ENCODE measurements at regions not wholly inside any gene's neighbourhood (a gene's known extent, or its start where the extent isn't known, plus 50 kb on each side); places are given as distances from the start of the nearest gene placed in this dataset.

DNA sequence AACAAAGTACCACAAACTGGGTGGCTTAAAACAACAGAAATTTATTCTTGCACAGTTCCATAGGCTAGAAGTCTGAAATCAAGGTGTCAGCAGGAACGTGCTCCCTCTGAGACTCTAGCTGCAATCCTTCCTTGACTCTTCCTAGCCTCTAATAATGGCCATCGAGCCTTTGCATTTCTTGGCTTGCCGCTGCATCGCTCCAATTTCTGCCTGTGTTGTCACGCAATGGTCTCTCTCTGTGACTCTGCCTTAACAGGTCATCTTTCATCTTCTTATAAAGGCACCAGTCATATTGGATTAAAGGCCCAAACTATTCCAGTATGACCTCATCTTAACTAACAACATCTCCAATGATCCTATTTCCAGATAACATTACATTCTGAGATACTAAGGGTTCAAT, 61.0 kb upstream of the FNDC3B start (continued):
- TF ChIP-seq EGR1 (IDR thresholded peaks at IDR 0.05; ENCODE audit: borderline replicate concordance, low read depth, low read length) (no peak), MAX (IDR thresholded peaks at IDR 0.05) (no peak), GABPA (IDR thresholded peaks at IDR 0.05; ENCODE audit: borderline replicate concordance, insufficient read depth, low read length) (no peak)

Measured in H1 (cell line).